Naive thymus-derived CD4-positive, alpha-beta T cell (primary cell): ENCODE measurements at regions not wholly inside any gene's neighbourhood (a gene's known extent, or its start where the extent isn't known, plus 50 kb on each side); places are given as distances from the start of the nearest gene placed in this dataset.

ENCODE experiments used
- ATAC-seq: fragments of 150-1000 bp; cut with Tn5 transposase; 2 replicates; pipeline ENCODE4 v1.10.0; 2021; ENCODE audit warnings: mild to moderate bottlenecking, moderate library complexity
- CTCF ChIA-PET: fragments of 350-600 bp; sonication (Branson Sonifier 250); formaldehyde crosslinking; loops from one replicate; lab custom pipeline; 2021; ENCODE audit warnings: antibody characterized with exemption; lab: Charles Lee
- POLR2A ChIA-PET: fragments of 350-600 bp; sonication (Branson Sonifier 250); formaldehyde crosslinking; loops from one replicate; lab custom pipeline; 2021; ENCODE audit warnings: antibody characterized with exemption, inconsistent platforms; lab: Charles Lee
- DNase-seq, 9 donors: peaks; one replicate each; pipeline versions ENCODE4 v3.0.0 to v3.0.0-alpha.2; 2020 to 2022; ENCODE audit warnings: mixed read lengths in 1 of 9
- H3K27ac ChIP-seq: one replicate; pipeline ENCODE4 v1.7.0; 2013; ENCODE audit warnings: mild to moderate bottlenecking, low read depth, low read length, moderate library complexity
- H3K27me3 ChIP-seq, 2 donors: one replicate each; pipeline ENCODE4 v1.7.0; 2013; ENCODE audit warnings: low read length in 2 of 2, mild to moderate bottlenecking in 2 of 2, moderate library complexity in 2 of 2; ENCODE audit not compliant: control insufficient read depth in 2 of 2, insufficient read depth in 2 of 2
- H3K36me3 ChIP-seq, 3 experiments: 1 replicate in 2 of 3; 2 replicates in 1 of 3; pipeline ENCODE4 v1.7.0; 2013; ENCODE audit warnings: low read length in 3 of 3, mild to moderate bottlenecking in 3 of 3, moderate library complexity in 1 of 3; ENCODE audit not compliant: insufficient read depth in 3 of 3, control insufficient read depth in 2 of 3
- H3K4me1 ChIP-seq, 2 donors: one replicate each; pipeline ENCODE4 v1.7.0; 2013; ENCODE audit warnings: low read length in 2 of 2, mild to moderate bottlenecking in 2 of 2, moderate library complexity in 1 of 2; ENCODE audit not compliant: control insufficient read depth in 2 of 2, insufficient read depth in 2 of 2
- H3K4me3 ChIP-seq: 2 replicates; pipeline ENCODE4 v1.7.0; 2013; ENCODE audit warnings: mild to moderate bottlenecking, low read length
- H3K9me3 ChIP-seq, 3 experiments: 1 replicate in 2 of 3; 2 replicates in 1 of 3; pipeline ENCODE4 v1.7.0; 2013; ENCODE audit warnings: low read length in 3 of 3; ENCODE audit not compliant: control insufficient read depth in 2 of 3
- H3K27ac Mint-ChIP-seq, 9 donors: one replicate each; pipeline ENCODE4 v1.8.0; 2020 to 2022; ENCODE audit warnings: mixed read lengths in 9 of 9, mild to moderate bottlenecking in 8 of 9, moderate library complexity in 5 of 9, inconsistent platforms in 2 of 9
- H3K27me3 Mint-ChIP-seq, 5 donors: one replicate each; pipeline ENCODE4 v1.8.0; 2021 to 2022; ENCODE audit warnings: mixed read lengths in 5 of 5, mild to moderate bottlenecking in 1 of 5
- H3K36me3 Mint-ChIP-seq, 5 donors: one replicate each; pipeline ENCODE4 v1.8.0; 2020 to 2022; ENCODE audit warnings: mixed read lengths in 5 of 5, mild to moderate bottlenecking in 3 of 5, inconsistent platforms in 1 of 5
- H3K4me1 Mint-ChIP-seq, 7 donors: one replicate each; pipeline ENCODE4 v1.8.0; 2020 to 2022; ENCODE audit warnings: mixed read lengths in 7 of 7, mild to moderate bottlenecking in 3 of 7, inconsistent platforms in 1 of 7
- H3K4me3 Mint-ChIP-seq, 10 donors: one replicate each; pipeline ENCODE4 v1.8.0; 2020 to 2022; ENCODE audit warnings: mild to moderate bottlenecking in 10 of 10, mixed read lengths in 10 of 10, moderate library complexity in 6 of 10, inconsistent platforms in 2 of 10
- H3K9me3 Mint-ChIP-seq, 11 donors: one replicate each; pipeline ENCODE4 v1.8.0; 2020 to 2022; ENCODE audit warnings: mixed read lengths in 11 of 11, mild to moderate bottlenecking in 4 of 11, inconsistent platforms in 1 of 11, moderate library complexity in 1 of 11
- intact Hi-C, 2 donors: fragments of 100-400 bp; cut with micrococcal nuclease; formaldehyde crosslinking; loops; one replicate each; pipeline ENCODE4 v1.15.1; 2023

- ATAC-seq (no peak), DNase-seq (no peak)
- Histone ChIP-seq H3K9me3 (no peaks in the 10 kb centered on the region), H3K36me3 (no peaks in the 10 kb centered on the region), H3K27me3 (no peaks in the 10 kb centered on the region), H3K4me3 (no peak overlapping the region), H3K4me1 (no peaks in the 10 kb centered on the region), H3K27ac (no peak overlapping the region)
- peaks cover 0 to 10% (median 4%) of the 10 kb centered on the region in 5 donors for H3K36me3 Mint-ChIP-seq
- ChIA-PET CTCF (no interaction called here), POLR2A (interaction anchor here (0.7 kb wide), 1 partner anchor 73 kb away, joined by 3 read pairs; no protein-coding TSS in a partner anchor)
- peaks cover 0 to 8% (median 0%) of the 10 kb centered on the region in 11 donors for H3K9me3 Mint-ChIP-seq
- no peak overlapping the region for H3K4me3 Mint-ChIP-seq
- peak overlapping the region in 1 of 9 donors; percentile 38 for H3K27ac Mint-ChIP-seq
- H3K4me1 Mint-ChIP-seq, result peaks cover 4 to 18% (median 13%) of the 10 kb centered on the region in 7 donors
- intact Hi-C loops, result no loop called here
- H3K27me3 Mint-ChIP-seq, result peaks cover 0 to 2% (median 0%) of the 10 kb centered on the region in 5 donors
These were observed 242.7 kb downstream of the BCL11B start for GRCh38 chr14:99029145-99029915.

GRCh38 chr14:99029916-99030305, 242.1 kb downstream of the BCL11B start:
- Mint-ChIP-seq H3K4me1 (peaks cover 4 to 19% (median 13%) of the 10 kb centered on the region in 7 donors), H3K36me3 (peaks cover 0 to 10% (median 4%) of the 10 kb centered on the region in 5 donors), H3K9me3 (peaks cover 0 to 8% (median 0%) of the 10 kb centered on the region in 11 donors), H3K4me3 (no peak overlapping the region), H3K27ac (no peak overlapping the region), H3K27me3 (no peaks in the 10 kb centered on the region)
- intact Hi-C loops, result no loop called here
- DNase-seq (no peak), ATAC-seq (no peak)
- CTCF ChIA-PET, result no interaction called here
- H3K27ac ChIP-seq, result no peak overlapping the region
- H3K27me3 ChIP-seq, result no peaks in the 10 kb centered on the region
- H3K4me1 ChIP-seq, result no peaks in the 10 kb centered on the region
- POLR2A ChIA-PET, result no interaction called here
- H3K36me3 ChIP-seq, result no peaks in the 10 kb centered on the region
- H3K4me3 ChIP-seq, result no peak overlapping the region
- H3K9me3 ChIP-seq, result no peaks in the 10 kb centered on the region

GRCh38 chr14:99030454-99030853, 241.5 kb downstream of the BCL11B start:
- H3K4me1 ChIP-seq, result no peaks in the 10 kb centered on the region
- DNase-seq, result no peak
- ChIA-PET CTCF (no interaction called here), POLR2A (no interaction called here)
- Mint-ChIP-seq H3K4me3 (no peak overlapping the region), H3K27ac (no peak overlapping the region), H3K36me3 (peaks cover 0 to 10% (median 4%) of the 10 kb centered on the region in 5 donors), H3K27me3 (no peaks in the 10 kb centered on the region), H3K4me1 (peaks cover 4 to 20% (median 13%) of the 10 kb centered on the region in 7 donors), H3K9me3 (peaks cover 0 to 8% (median 0%) of the 10 kb centered on the region in 11 donors)
- H3K9me3 ChIP-seq, result no peaks in the 10 kb centered on the region
- ATAC-seq, result no peak
- no peaks in the 10 kb centered on the region for H3K27me3 ChIP-seq
- H3K36me3 ChIP-seq, result no peaks in the 10 kb centered on the region
- no peak overlapping the region for H3K27ac ChIP-seq
- no peak overlapping the region for H3K4me3 ChIP-seq
- intact Hi-C loops, result no loop called here

GRCh38 chr14:99032759-99033158, 239.2 kb downstream of the BCL11B start:
- CTCF ChIA-PET, result no interaction called here

GRCh38 chr14:99033951-99034350, 238.0 kb downstream of the BCL11B start:
- no peak for DNase-seq
- no peaks in the 10 kb centered on the region for H3K9me3 ChIP-seq
- Mint-ChIP-seq H3K27me3 (peaks cover 0 to 5% (median 0%) of the 10 kb centered on the region in 5 donors), H3K9me3 (peaks cover 0 to 1% (median 0%) of the 10 kb centered on the region in 11 donors), H3K4me3 (no peak overlapping the region), H3K36me3 (peaks cover 0 to 7% (median 0%) of the 10 kb centered on the region in 5 donors), H3K27ac (no peak overlapping the region), H3K4me1 (peaks cover 0 to 13% (median 5%) of the 10 kb centered on the region in 7 donors)
- ChIA-PET CTCF (no interaction called here), POLR2A (interaction anchor here (0.6 kb wide), 1 partner anchor 844 kb away, joined by 3 read pairs; no protein-coding TSS in a partner anchor)
- ATAC-seq, result no peak
- intact Hi-C loops, result no loop called here
- H3K4me1 ChIP-seq, result no peaks in the 10 kb centered on the region
- H3K27me3 ChIP-seq, result no peaks in the 10 kb centered on the region
- H3K36me3 ChIP-seq, result no peaks in the 10 kb centered on the region
- no peak overlapping the region for H3K27ac ChIP-seq
- no peak overlapping the region for H3K4me3 ChIP-seq

More at GRCh38 chr14:99032759-99033158, 239.2 kb downstream of the BCL11B start:
- Histone ChIP-seq H3K27me3 (no peaks in the 10 kb centered on the region), H3K4me3 (no peak overlapping the region), H3K4me1 (no peaks in the 10 kb centered on the region), H3K9me3 (no peaks in the 10 kb centered on the region), H3K36me3 (no peaks in the 10 kb centered on the region), H3K27ac (no peak overlapping the region)
- intact Hi-C loops, result no loop called here
- H3K9me3 Mint-ChIP-seq, result peaks cover 0 to 1% (median 0%) of the 10 kb centered on the region in 11 donors
- POLR2A ChIA-PET, result no interaction called here
- H3K4me3 Mint-ChIP-seq, result no peak overlapping the region
- ATAC-seq (no peak), DNase-seq (no peak)
- H3K36me3 Mint-ChIP-seq, result peaks cover 0 to 7% (median 0%) of the 10 kb centered on the region in 5 donors
- H3K4me1 Mint-ChIP-seq, result peaks cover 0 to 13% (median 5%) of the 10 kb centered on the region in 7 donors
- no peak overlapping the region for H3K27ac Mint-ChIP-seq
- peaks cover 0 to 5% (median 0%) of the 10 kb centered on the region in 5 donors for H3K27me3 Mint-ChIP-seq

- CTCF ChIA-PET, result no interaction called here
- peaks cover 0 to 13% (median 5%) of the 10 kb centered on the region in 7 donors for H3K4me1 Mint-ChIP-seq
- H3K27me3 Mint-ChIP-seq, result peaks cover 0 to 5% (median 0%) of the 10 kb centered on the region in 5 donors
- H3K36me3 Mint-ChIP-seq, result peaks cover 0 to 7% (median 0%) of the 10 kb centered on the region in 5 donors
- Histone ChIP-seq H3K4me3 (no peak overlapping the region), H3K27me3 (no peaks in the 10 kb centered on the region), H3K9me3 (no peaks in the 10 kb centered on the region), H3K4me1 (no peaks in the 10 kb centered on the region), H3K36me3 (no peaks in the 10 kb centered on the region), H3K27ac (no peak overlapping the region)
- intact Hi-C loops, result no loop called here
- no peak overlapping the region for H3K27ac Mint-ChIP-seq
- no peak for DNase-seq
- POLR2A ChIA-PET, result no interaction called here
- H3K9me3 Mint-ChIP-seq, result peaks cover 0 to 1% (median 0%) of the 10 kb centered on the region in 11 donors
- H3K4me3 Mint-ChIP-seq, result peak overlapping the region in 1 of 10 donors; percentile 14
- no peak for ATAC-seq
These were observed 237.3 kb downstream of the BCL11B start for GRCh38 chr14:99034711-99035171.
